Renal pelvis (tissue), 1 donor: ENCODE measurements at regions not wholly inside any gene's neighbourhood (a gene's known extent, or its start where the extent isn't known, plus 50 kb on each side); places are given as distances from the start of the nearest gene placed in this dataset.

Experiments used
- DNase-seq: peaks from one replicate; pipeline ENCODE4 v3.0.0-alpha.2; 2013

GRCh38 chr22:47759909-47760308, 997.5 kb downstream of the TBC1D22A start:
- DNase-seq, result no peak

- no peak for DNase-seq
Measured at GRCh38 chr22:47757741-47758140, 995.3 kb downstream of the TBC1D22A start.

GRCh38 chr22:47750086-47750485, 987.6 kb downstream of the TBC1D22A start:
- DNase-seq, result no peak

GRCh38 chr22:47748957-47749356, 986.5 kb downstream of the TBC1D22A start:
- DNase-seq, result no peak

GRCh38 chr22:47748271-47748670, 985.8 kb downstream of the TBC1D22A start:
- no peak for DNase-seq

- DNase-seq, result no peak
Measured at GRCh38 chr22:47740109-47740805, 977.8 kb downstream of the TBC1D22A start.

GRCh38 chr22:47739291-47740015, 977.0 kb downstream of the TBC1D22A start:
- peak; percentile 15 for DNase-seq

GRCh38 chr22:47738472-47739013, 976.1 kb downstream of the TBC1D22A start:
- DNase-seq, result no peak

GRCh38 chr22:47736186-47737034, 974.0 kb downstream of the TBC1D22A start:
- no peak for DNase-seq

GRCh38 chr22:47734511-47734910, 972.1 kb downstream of the TBC1D22A start:
- no peak for DNase-seq

GRCh38 chr22:47727641-47728040, 965.2 kb downstream of the TBC1D22A start:
- no peak for DNase-seq

- DNase-seq, result no peak
Measured at GRCh38 chr22:47724751-47725150, 962.3 kb downstream of the TBC1D22A start.

GRCh38 chr22:47724030-47724429, 961.6 kb downstream of the TBC1D22A start:
- DNase-seq, result no peak

- DNase-seq, result no peak
Measured at GRCh38 chr22:47718337-47718736, 955.9 kb downstream of the TBC1D22A start.

GRCh38 chr22:47716890-47717615, 954.6 kb downstream of the TBC1D22A start:
- no peak for DNase-seq

GRCh38 chr22:47715866-47716578, 953.6 kb downstream of the TBC1D22A start:
- DNase-seq, result no peak

GRCh38 chr22:47713941-47714340, 951.5 kb downstream of the TBC1D22A start:
- DNase-seq, result no peak

- DNase-seq, result no peak
Measured at GRCh38 chr22:47710135-47710534, 947.7 kb downstream of the TBC1D22A start.

- DNase-seq, result no peak
Measured at GRCh38 chr22:47705350-47705749, 942.9 kb downstream of the TBC1D22A start.

- DNase-seq, result no peak
Measured at GRCh38 chr22:47698906-47699305, 936.5 kb downstream of the TBC1D22A start.

- DNase-seq, result no peak
Measured at GRCh38 chr22:47697861-47698260, 935.4 kb downstream of the TBC1D22A start.
